ENCODE measurements at regions not wholly inside any gene's neighbourhood (a gene's known extent, or its start where the extent isn't known, plus 50 kb on each side); places are given as distances from the start of the nearest gene placed in this dataset.
A peak's percentile ranks its signal among the peaks of the same experiment; 100 is the strongest.
"Not testable (repeated sequence)": the region's sequence is repeated elsewhere in the genome, so short reads cannot be mapped to it uniquely, and the experiment has no call there.

GRCh38 chr5:142230949-142231348 is 93.9 kb downstream of the SPRY4 start:
- in situ Hi-C loops (cut with HindIII; ENCODE audit: low pct_unique_long_range_greater_than_20kb, low sequenced_read_pairs): not testable (repeated sequence)

GRCh38 chr5:142225141-142225540 is 99.7 kb downstream of the SPRY4 start:
- in situ Hi-C loops (cut with HindIII; ENCODE audit: low pct_unique_long_range_greater_than_20kb, low sequenced_read_pairs): no loop called here
- DNase-seq (ENCODE audit: low read depth, low spot score): no peak

More at GRCh38 chr5:142230949-142231348, 93.9 kb downstream of the SPRY4 start:
- DNase-seq (ENCODE audit: low read depth, low spot score): not testable (repeated sequence)

DNA sequence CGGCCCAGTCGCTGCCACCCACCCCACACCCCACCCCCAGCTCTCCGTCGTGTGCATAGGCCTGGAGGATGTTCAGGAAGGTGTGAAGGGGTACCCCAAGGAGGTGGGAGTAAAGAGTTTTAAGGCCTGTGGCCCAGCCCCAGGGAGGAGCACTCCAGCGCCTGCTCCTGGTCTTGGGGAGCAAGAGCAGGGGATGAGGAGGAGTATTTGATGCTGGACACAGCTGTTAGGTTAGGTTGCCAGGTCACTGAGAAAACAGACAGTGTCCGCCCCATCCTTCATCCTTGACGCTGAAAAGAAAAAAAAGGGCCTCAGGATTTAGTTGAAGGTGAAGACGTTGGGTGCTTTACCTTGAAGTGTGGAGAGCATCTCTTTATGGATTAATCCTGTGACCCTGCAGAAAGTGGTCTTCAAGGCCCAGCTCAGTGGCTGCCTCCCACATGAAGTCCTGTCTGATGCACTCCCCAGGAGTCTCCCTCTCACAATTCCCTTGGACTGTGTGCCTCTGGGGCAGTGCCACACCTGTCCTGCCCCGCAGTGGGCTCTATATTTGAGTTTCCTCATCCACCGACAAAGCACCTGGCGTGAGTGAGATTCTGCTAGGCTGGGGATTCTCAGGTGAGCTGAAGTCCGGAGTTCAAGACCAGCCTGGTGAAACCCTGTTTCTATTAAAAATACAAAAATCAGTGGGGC is 101.8 kb downstream of the SPRY4 start:
- no peak for DNase-seq (ENCODE audit: low read depth, low spot score)
- in situ Hi-C loops (cut with HindIII; ENCODE audit: low pct_unique_long_range_greater_than_20kb, low sequenced_read_pairs): no loop called here

DNA sequence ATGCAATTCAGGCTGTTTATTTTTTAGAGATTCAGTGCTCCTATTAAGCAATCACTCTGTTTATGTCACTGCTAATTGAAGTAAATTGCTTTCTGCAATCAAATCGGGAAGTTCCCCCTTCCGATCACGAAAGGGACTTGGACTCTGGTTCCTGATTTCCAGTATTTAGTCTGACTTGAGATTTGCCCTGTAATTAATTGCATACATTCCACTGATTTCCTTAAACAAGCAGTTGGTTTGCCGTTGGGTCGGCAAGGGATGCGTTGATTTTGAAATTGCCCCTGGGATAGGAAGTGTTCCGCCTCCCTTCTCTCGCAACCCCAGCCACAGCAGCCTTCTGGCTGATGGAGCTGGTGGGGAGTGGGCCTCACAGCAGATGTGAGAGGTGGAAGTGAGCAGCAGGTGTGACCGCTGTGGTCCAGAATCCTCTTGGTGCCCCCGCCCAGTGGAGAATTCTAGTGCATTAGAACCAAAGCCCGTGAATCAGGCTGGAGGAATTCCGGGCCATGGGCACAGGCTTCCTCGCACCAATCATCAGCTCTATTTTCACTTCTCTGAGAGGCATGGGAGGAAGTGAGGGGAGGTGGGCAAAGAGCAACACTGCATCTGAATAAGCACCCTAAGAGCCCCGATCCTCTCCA is 102.5 kb downstream of the SPRY4 start:
- DNase-seq (ENCODE audit: low read depth, low spot score): no peak
- in situ Hi-C loops (cut with HindIII; ENCODE audit: low pct_unique_long_range_greater_than_20kb, low sequenced_read_pairs): no loop called here

GRCh38 chr5:142221091-142221860 is 103.5 kb downstream of the SPRY4 start:
- in situ Hi-C loops (cut with HindIII; ENCODE audit: low pct_unique_long_range_greater_than_20kb, low sequenced_read_pairs): no loop called here
- DNase-seq (ENCODE audit: low read depth, low spot score): peak; percentile 38

GRCh38 chr5:142219146-142219545 is 105.7 kb downstream of the SPRY4 start:
- in situ Hi-C loops (cut with HindIII; ENCODE audit: low pct_unique_long_range_greater_than_20kb, low sequenced_read_pairs): no loop called here

DNA sequence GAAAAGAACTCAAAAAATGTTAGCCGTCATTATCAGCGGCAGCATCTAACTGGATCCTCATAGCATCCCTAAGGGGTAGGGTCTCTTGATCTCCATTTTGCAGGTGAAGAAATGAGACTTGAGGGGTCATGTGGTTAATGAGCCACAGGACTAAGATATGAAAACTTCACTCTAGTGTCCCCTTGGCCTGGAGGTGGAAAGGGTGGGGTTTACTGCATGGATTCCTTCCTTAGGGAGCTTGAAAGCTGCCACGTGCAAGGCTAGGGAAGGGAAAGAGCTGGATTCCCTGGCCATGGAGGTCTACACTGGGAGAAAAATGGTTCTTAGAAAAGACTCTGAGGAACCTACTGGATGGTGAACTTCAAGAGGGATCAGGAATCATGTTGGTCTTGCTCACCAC is 107.9 kb downstream of the SPRY4 start:
- no peak for DNase-seq (ENCODE audit: low read depth, low spot score)
- in situ Hi-C loops (cut with HindIII; ENCODE audit: low pct_unique_long_range_greater_than_20kb, low sequenced_read_pairs): no loop called here

More at GRCh38 chr5:142219146-142219545, 105.7 kb downstream of the SPRY4 start:
- DNase-seq (ENCODE audit: low read depth, low spot score): no peak

GRCh38 chr5:142215915-142216681 is 107.5 kb downstream of the NDFIP1 start:
- DNase-seq (ENCODE audit: low read depth, low spot score): no peak
- in situ Hi-C loops (cut with HindIII; ENCODE audit: low pct_unique_long_range_greater_than_20kb, low sequenced_read_pairs): no loop called here

DNA sequence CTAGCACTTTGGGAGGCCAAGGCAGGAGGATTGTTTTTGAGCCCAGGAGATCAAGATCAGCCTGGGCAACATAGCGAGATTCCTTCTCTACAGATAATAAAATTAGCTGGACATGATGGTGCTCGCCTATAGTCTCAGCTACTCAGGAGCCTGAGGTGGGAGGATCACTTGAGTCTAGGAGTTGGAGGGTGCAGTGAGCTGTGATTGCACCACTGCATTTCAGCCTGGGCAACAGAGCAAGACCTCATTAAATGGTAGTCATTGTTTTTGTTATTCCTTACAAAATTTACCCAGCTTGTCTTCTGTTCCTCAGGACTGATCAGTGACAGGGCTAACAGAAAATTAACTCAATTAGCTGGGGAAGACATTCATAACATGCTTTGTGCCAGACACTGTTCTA is 104.5 kb downstream of the NDFIP1 start:
- no peak for DNase-seq (ENCODE audit: low read depth, low spot score)
- in situ Hi-C loops (cut with HindIII; ENCODE audit: low pct_unique_long_range_greater_than_20kb, low sequenced_read_pairs): no loop called here

DNA sequence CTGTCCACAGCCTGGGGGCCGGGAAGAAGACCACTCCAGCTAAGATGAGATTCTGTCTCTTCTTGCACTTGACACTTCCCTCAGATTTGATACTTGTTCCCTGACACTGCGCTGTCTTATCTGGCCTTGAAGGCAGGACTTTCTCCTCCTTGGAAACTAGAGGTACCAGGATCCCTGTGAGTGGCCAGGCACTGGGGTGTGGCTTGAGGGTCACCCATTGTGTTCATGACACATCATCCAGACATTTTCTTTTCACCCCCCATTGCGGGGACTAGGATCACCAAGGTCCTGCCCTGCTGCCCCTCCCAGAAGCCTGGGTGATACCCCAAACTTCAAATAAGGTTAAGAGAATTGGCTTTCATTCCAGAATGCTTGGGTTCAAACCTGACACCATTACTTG is 103.3 kb downstream of the NDFIP1 start:
- in situ Hi-C loops (cut with HindIII; ENCODE audit: low pct_unique_long_range_greater_than_20kb, low sequenced_read_pairs): no loop called here
- DNase-seq (ENCODE audit: low read depth, low spot score): no peak

DNA sequence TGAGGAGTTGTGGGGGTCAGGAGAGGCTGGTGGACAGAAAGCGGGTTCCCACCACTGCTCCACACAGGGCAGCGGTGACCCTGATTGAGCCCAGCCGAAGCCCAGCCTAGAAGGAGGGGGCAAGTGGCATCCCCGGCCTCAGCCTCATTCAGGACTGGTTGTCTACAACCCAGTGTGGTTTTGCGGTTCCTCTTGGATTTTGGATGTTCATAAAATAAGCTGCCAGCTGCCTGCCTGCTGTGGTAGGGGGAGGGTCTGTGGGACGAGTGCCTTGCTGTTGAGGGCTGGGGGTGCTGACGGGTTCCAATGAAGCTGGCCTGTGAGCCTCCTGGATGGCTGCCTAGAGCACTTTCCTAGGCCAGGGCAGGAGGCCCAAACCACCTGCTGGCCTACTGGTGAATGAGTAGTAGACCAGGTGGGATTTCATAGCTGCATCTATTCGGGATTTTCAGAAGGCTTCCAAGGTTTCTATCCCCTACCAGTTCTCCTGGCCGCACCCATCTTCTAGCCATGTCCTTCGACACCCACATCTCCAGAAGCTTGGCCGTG is 102.4 kb downstream of the NDFIP1 start:
- DNase-seq (ENCODE audit: low read depth, low spot score): no peak
- in situ Hi-C loops (cut with HindIII; ENCODE audit: low pct_unique_long_range_greater_than_20kb, low sequenced_read_pairs): no loop called here

- DNase-seq (ENCODE audit: low read depth, low spot score): no peak
- in situ Hi-C loops (cut with HindIII; ENCODE audit: low pct_unique_long_range_greater_than_20kb, low sequenced_read_pairs): no loop called here
These were observed 101.4 kb downstream of the NDFIP1 start for GRCh38 chr5:142210011-142210410.

DNA sequence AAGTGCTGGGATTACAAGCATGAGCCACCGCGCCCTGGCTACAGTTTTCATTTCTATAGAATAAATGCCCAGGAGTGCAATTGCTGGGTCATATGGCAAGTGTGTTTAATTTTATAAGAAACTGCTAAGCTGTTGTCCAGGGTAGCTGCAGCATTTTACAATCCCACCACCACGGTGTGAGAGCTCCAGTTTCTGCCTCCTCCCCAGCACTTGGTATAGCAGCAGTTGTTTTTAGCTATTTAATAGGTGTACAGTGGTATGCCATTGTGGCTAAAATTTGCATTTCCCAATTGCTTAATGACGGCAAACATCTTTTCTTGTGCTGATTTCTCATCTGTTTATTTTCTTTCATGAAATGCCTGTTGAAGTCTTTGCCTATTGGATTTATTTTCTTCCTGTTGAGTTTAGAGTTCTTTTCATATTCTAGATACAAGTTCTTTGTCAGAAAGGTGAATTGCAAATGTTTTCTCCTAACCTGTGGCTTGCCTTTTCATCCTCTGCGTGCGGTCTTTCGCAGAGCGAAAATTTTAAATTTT is 100.3 kb downstream of the NDFIP1 start:
- in situ Hi-C loops (cut with HindIII; ENCODE audit: low pct_unique_long_range_greater_than_20kb, low sequenced_read_pairs): no loop called here
- DNase-seq (ENCODE audit: low read depth, low spot score): no peak

- DNase-seq (ENCODE audit: low read depth, low spot score); in situ Hi-C loops (cut with HindIII; ENCODE audit: low pct_unique_long_range_greater_than_20kb, low sequenced_read_pairs): not testable (repeated sequence)
These were observed 99.7 kb downstream of the NDFIP1 start for GRCh38 chr5:142208244-142208643.

DNA sequence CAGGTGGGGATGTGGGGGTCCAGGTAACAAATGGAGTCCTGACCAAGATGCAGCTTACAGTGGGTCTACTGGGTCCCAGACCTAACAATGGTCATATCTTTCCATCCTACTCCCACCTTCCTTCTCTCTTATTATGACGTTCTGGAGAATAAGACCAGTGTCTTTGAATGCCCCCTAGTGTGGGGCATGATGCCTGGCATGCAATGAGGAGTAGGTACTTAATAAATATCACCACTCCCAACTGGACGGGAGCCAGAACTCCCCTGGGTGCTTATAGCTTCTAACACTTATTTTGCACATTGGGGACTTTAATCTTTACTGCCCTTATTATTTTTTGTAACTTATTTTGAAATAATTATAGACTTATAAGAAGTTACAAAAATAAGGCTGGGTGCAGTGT is 98.2 kb downstream of the NDFIP1 start:
- in situ Hi-C loops (cut with HindIII; ENCODE audit: low pct_unique_long_range_greater_than_20kb, low sequenced_read_pairs): no loop called here
- DNase-seq (ENCODE audit: low read depth, low spot score): peak; percentile 65

DNA sequence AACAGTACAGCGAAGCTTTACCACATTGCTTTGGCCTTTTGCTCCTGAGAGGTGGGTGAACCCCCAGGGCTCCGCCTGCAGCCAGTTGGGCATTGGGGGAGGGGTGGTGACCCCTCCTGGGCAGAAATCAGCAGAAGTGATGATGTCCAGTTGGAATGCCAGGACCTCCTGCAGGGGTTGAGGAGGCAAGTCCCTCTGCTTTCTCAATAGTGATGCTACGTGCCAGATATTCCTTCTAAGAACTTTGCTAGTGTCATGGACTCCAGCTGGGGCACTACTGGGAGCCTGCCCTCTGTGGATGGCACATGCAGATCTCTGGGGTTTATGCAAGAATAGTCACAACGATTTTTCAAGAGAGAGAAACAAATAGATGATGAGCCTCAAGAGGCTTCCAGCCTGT is 95.6 kb downstream of the NDFIP1 start:
- no peak for DNase-seq (ENCODE audit: low read depth, low spot score)
- in situ Hi-C loops (cut with HindIII; ENCODE audit: low pct_unique_long_range_greater_than_20kb, low sequenced_read_pairs): no loop called here
